ENCODE measurements at regions not wholly inside any gene's neighbourhood (a gene's known extent, or its start where the extent isn't known, plus 50 kb on each side); places are given as distances from the start of the nearest gene placed in this dataset.

DNA sequence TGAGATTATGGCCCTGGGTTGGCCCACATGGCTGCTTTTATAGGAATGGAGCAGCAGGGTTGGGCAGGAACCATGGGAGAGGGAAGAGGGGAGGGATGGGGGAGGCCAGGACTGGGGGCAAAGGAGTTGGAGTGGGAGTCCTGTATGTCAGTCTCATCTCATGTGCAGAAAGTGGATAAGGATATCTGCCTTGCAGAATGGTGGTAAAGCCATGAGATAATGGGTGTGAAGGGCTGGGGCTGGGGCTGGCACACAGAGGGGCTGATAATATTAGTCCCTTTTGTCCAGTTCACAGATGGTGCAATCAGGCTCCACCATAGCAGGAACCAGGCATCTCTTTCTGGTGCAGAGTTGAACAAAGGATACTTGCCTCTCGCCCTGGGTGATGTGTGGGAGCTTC is 101.3 kb downstream of the MRM1 start:
- TF ChIP-seq SP1 (IDR thresholded peaks at IDR 0.05; ENCODE audit: low read depth, low read length) (no peak), EP300 (IDR thresholded peaks at IDR 0.05; ENCODE audit: borderline replicate concordance in 1 of 2, low read depth in 2 of 2, low read length in 2 of 2) (no peak), SP4 (IDR thresholded peaks at IDR 0.05; ENCODE audit: low read length) (no peak), TBP (IDR thresholded peaks at IDR 0.05; ENCODE audit: low read depth, low read length) (no peak), TAF7 (optimal IDR thresholded peaks at IDR 0.05; ENCODE audit: borderline replicate concordance, low read depth, low read length) (no peak), BRCA1 (IDR thresholded peaks at IDR 0.05; ENCODE audit: low read depth, low read length) (no peak), FOSL1 (IDR thresholded peaks at IDR 0.05; ENCODE audit: insufficient read depth, low read depth, low read length) (no peak), TAF1 (IDR thresholded peaks at IDR 0.05; ENCODE audit: low read depth, low read length) (no peak), CEBPB (IDR thresholded peaks at IDR 0.05; ENCODE audit: low read depth, low read length) (no peak)
- TF ChIP-seq, protein P1, sequence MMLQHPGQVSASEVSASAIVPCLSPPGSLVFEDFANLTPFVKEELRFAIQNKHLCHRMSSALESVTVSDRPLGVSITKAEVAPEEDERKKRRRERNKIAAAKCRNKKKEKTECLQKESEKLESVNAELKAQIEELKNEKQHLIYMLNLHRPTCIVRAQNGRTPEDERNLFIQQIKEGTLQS (IDR thresholded peaks at IDR 0.05; ENCODE audit: insufficient read depth, low read depth, low read length), result no peak
- TF ChIP-seq, protein P2, sequence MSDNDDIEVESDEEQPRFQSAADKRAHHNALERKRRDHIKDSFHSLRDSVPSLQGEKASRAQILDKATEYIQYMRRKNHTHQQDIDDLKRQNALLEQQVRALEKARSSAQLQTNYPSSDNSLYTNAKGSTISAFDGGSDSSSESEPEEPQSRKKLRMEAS (IDR thresholded peaks at IDR 0.05), result no peak
- TF ChIP-seq, protein P3, sequence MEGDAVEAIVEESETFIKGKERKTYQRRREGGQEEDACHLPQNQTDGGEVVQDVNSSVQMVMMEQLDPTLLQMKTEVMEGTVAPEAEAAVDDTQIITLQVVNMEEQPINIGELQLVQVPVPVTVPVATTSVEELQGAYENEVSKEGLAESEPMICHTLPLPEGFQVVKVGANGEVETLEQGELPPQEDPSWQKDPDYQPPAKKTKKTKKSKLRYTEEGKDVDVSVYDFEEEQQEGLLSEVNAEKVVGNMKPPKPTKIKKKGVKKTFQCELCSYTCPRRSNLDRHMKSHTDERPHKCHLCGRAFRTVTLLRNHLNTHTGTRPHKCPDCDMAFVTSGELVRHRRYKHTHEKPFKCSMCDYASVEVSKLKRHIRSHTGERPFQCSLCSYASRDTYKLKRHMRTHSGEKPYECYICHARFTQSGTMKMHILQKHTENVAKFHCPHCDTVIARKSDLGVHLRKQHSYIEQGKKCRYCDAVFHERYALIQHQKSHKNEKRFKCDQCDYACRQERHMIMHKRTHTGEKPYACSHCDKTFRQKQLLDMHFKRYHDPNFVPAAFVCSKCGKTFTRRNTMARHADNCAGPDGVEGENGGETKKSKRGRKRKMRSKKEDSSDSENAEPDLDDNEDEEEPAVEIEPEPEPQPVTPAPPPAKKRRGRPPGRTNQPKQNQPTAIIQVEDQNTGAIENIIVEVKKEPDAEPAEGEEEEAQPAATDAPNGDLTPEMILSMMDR (IDR thresholded peaks at IDR 0.05; ENCODE audit: control extremely low read depth in 1 of 3, insufficient read depth in 1 of 3, low read depth in 1 of 3, low read length in 3 of 3), result no peak
